IPS DF 4.7 (cell line): ENCODE measurements at regions not wholly inside any gene's neighbourhood (a gene's known extent, or its start where the extent isn't known, plus 50 kb on each side); places are given as distances from the start of the nearest gene placed in this dataset.

Experiments
- DNase-seq: peaks from one replicate; pipeline ENCODE4 v3.0.0-alpha.2; 2013; ENCODE audit warnings: low spot score; ENCODE audit errors: extremely low read depth

GRCh38 chr2:18749912-18750526, 160.7 kb upstream of the NT5C1B start:
- peak; percentile 14 for DNase-seq

- DNase-seq = no peak
Observed at GRCh38 chr2:18745431-18746272, 156.3 kb upstream of the NT5C1B start.

GRCh38 chr2:18741895-18742732, 152.7 kb upstream of the NT5C1B start:
- DNase-seq = no peak

- DNase-seq = no peak
Observed at GRCh38 chr2:18741191-18741590, 151.8 kb upstream of the NT5C1B start.

GRCh38 chr2:18740474-18740881, 151.1 kb upstream of the NT5C1B start:
- DNase-seq = no peak

GRCh38 chr2:18731666-18732065, 142.3 kb upstream of the NT5C1B start:
- DNase-seq = no peak

GRCh38 chr2:18724371-18725145, 135.2 kb upstream of the NT5C1B start:
- no peak for DNase-seq

GRCh38 chr2:18723219-18723618, 133.8 kb upstream of the NT5C1B start:
- no peak for DNase-seq

- DNase-seq = no peak
Observed at GRCh38 chr2:18722101-18722500, 132.7 kb upstream of the NT5C1B start.

GRCh38 chr2:18721038-18721922, 131.9 kb upstream of the NT5C1B start:
- DNase-seq = no peak

GRCh38 chr2:18719978-18720775, 130.8 kb upstream of the NT5C1B start:
- DNase-seq = no peak

GRCh38 chr2:18708203-18708715, 118.9 kb upstream of the NT5C1B start:
- no peak for DNase-seq

GRCh38 chr2:18706001-18706400, 116.6 kb upstream of the NT5C1B start:
- DNase-seq = no peak

- no peak for DNase-seq
Observed at GRCh38 chr2:18704276-18704675, 114.9 kb upstream of the NT5C1B start.

- no peak for DNase-seq
Observed at GRCh38 chr2:18703555-18703954, 114.2 kb upstream of the NT5C1B start.

- no peak for DNase-seq
Observed at GRCh38 chr2:18701981-18702380, 112.6 kb upstream of the NT5C1B start.

GRCh38 chr2:18701546-18701945, 112.2 kb upstream of the NT5C1B start:
- DNase-seq = no peak

- peak; percentile 16 for DNase-seq
Observed at GRCh38 chr2:18690342-18690741, 101.0 kb upstream of the NT5C1B start.
